Omental fat pad (tissue), 3 donors: ENCODE measurements at regions not wholly inside any gene's neighbourhood (a gene's known extent, or its start where the extent isn't known, plus 50 kb on each side); places are given as distances from the start of the nearest gene placed in this dataset.

Experiments
- ATAC-seq: fragments of 150-250 bp; one replicate; pipeline ENCODE4 v1.9.1; 2016; ENCODE audit warnings: mild to moderate bottlenecking, moderate library complexity; ENCODE audit not compliant: low FRiP score
- DNase-seq: peaks from one replicate; pipeline ENCODE4 v3.0.0-alpha.2; 2019; ENCODE audit warnings: low spot score
- TF ChIP-seq, protein P1 (sequence below), 3 donors: fragments of 450-650 bp; IDR thresholded peaks; one replicate each; pipeline ENCODE4 v1.5.1; 2016 to 2017; ENCODE audit warnings: antibody characterized with exemption in 3 of 3, mild to moderate bottlenecking in 3 of 3, moderate library complexity in 2 of 3

DNA sequence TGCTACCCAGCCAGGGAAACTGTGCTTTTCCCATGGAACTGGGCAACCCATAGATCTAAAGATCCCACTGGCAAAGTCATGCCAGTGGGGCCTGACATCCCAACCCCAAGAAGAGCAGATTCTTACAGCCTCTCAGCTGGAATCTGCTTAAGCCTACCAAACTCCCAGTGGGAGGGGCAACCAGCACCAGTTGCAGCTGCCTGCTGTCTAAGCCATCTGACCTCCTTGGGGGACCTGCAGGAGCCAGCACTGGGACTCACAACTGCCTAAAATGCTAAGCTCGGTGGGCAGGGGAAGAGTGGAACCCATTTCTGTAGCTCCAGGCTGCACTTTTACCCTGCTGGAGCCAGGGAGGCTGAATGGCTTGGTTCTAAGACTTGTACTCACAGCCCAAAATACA lies 770.7 kb upstream of the SLC8A1 start:
- DNase-seq, result no peak
- no peak for ATAC-seq
- TF ChIP-seq, protein P1, sequence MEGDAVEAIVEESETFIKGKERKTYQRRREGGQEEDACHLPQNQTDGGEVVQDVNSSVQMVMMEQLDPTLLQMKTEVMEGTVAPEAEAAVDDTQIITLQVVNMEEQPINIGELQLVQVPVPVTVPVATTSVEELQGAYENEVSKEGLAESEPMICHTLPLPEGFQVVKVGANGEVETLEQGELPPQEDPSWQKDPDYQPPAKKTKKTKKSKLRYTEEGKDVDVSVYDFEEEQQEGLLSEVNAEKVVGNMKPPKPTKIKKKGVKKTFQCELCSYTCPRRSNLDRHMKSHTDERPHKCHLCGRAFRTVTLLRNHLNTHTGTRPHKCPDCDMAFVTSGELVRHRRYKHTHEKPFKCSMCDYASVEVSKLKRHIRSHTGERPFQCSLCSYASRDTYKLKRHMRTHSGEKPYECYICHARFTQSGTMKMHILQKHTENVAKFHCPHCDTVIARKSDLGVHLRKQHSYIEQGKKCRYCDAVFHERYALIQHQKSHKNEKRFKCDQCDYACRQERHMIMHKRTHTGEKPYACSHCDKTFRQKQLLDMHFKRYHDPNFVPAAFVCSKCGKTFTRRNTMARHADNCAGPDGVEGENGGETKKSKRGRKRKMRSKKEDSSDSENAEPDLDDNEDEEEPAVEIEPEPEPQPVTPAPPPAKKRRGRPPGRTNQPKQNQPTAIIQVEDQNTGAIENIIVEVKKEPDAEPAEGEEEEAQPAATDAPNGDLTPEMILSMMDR (IDR thresholded peaks at IDR 0.05), result no peak

DNA sequence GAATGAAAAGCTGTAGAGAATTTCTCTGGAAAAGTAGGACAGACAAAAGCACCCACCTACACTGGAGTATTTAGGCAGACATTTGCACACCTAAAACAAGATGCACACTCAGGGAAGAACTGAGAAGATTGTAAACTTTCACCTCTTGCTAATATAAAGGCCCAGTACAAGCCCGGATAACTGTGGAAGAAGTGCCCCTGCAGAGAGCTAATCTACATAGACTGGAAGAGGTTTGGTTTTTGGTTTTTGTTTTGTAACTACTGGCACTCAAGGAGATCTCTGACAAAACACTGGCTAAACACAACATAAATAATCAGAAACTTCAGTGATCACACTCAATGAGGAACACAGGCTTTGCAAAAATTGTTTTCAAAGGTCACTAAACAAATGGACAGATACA lies 782.2 kb upstream of the SLC8A1 start:
- no peak for DNase-seq
- no peak for ATAC-seq
- TF ChIP-seq, protein P1 (IDR thresholded peaks at IDR 0.05), result no peak

DNA sequence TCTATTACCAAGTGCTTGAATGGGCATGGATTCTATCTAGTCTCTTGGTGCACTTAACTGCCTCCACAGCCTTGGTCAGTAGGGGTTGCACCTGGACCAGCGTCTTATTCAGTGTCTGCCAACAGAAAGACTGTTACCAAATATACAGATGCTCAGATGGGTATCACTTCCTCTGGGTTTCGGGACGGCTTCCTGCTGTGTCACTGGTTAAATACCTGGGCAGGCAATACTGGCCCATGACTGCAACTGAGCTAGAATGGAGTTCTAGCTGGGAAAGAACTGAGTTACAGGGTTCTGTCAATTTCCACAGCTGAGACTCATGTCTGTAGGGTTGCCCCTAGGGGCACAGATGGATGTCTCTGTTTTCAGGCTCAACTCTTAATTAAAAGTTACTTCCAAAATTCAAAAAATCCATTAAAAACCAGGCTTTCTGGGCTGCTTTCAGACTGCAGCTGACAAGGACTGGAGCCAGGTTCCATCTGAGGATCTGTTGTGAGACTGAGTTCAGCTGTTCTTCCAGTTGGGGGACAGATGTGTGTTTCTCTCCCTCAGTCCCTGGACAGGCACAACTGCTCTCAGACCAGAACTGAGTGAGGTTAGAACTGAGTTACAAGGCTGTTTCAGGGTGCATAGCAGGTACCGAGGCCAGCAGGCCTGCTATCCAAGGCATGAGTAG lies 789.6 kb upstream of the SLC8A1 start:
- no peak for DNase-seq
- no peak for ATAC-seq
- TF ChIP-seq, protein P1 (IDR thresholded peaks at IDR 0.05), result no peak

DNA sequence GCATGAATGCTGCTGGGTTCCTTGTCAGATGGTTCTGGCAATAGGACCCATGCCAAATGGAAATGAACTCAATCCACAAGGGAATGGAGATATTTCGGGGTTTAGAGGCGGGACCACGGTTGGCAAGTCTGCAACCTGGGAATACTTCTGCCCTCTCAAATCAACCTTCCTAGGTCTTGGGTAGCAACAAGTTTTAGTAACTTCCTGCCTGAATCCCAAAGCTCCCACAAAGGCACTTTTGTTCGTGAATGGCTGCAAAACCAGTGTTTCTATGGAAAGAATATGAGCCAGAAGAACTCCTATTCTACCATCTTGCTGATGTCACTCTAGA lies 790.1 kb upstream of the SLC8A1 start:
- no peak for DNase-seq
- ATAC-seq, result no peak
- TF ChIP-seq, protein P1 (IDR thresholded peaks at IDR 0.05), result no peak

DNA sequence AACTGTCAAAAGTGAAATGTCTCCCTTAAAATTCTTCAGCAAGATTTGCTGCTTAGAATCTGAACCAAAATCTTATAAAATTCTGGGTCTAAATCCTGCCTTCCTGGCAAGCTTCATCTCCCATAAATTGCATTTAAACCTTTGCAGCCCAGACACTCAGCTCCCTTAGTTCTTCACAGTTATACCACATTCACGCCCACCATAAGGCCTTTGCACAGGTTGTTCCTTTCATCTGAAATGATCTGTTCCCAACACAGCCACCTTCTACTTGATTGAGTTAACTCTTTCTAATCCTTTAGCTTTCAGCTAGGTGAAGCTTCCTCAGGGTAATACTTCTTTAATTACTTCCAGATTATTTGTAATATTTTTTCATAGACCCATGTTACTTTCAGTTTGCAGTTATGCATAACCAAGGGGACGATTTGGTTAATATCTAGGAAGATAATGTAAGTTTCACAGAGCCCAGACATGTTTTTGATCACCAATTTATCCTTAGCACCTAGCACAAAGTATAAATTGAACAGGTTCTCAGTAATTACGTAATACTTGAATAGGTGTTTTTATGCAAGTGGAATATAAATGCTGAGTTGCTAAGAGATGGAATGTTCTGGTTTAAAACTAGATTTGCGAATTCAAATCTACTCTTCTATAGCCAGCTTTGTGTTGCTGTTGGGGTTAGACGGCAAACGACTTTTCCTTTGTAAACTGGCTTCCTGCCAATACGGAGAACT lies 779.7 kb upstream of the PKDCC start:
- ATAC-seq (no peak), DNase-seq (no peak)
- TF ChIP-seq, protein P1 (IDR thresholded peaks at IDR 0.05), result no peak

DNA sequence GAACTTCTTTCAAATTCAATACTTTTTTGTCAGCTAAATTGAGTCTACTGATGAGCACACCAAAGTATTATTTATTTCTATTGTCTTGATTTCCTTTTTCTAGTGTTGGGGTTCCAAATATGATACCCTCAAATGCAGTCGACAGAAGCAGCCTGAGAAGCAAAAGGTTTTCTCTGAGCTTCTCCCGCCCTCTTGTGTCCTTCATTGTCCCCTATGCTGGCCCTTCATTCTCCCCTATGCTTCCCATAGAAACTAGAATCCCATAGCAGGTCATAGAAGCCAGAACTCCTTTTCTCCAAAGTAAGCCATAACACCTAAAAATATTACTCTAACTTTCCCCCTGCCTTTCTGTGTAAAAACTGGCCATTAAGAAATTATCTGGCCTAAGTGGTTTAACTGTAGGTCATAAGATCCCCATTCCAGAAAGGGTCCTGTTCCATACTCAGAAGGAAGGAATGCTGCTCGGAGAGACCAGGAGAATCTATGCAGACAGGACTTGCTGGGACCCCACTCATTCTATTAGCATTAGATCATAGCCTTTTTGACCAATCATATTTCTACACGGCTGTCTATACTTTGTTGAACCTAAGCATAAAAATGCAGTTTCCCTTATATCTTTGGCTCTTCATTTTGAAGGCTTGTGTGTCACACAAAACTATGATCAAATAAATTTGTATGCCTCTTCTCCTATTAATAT lies 764.6 kb upstream of the PKDCC start:
- no peak for ATAC-seq
- no peak for DNase-seq
- TF ChIP-seq, protein P1 (IDR thresholded peaks at IDR 0.05), result no peak
